GM12878 (cell line): ENCODE measurements at regions not wholly inside any gene's neighbourhood (a gene's known extent, or its start where the extent isn't known, plus 50 kb on each side); places are given as distances from the start of the nearest gene placed in this dataset.

Experiments
- ATAC-seq: fragments of 200-7000 bp; cut with Tn5 transposase; 3 replicates; pipeline ENCODE4 v1.9.1; 2020; ENCODE audit warnings: mild to moderate bottlenecking, moderate library complexity
- BruUV-seq: library from RNA; stranded (reverse); fragments of 400-500 nt; replicated peaks from 2 replicates; lab custom pipeline; 2021; lab: Mats Ljungman, UMichigan
- CTCF ChIA-PET: fragments of 300-600 bp; sonication (Branson Sonifier 250); formaldehyde crosslinking; extraction: SDS; loops from one replicate; lab custom pipeline; 2021; ENCODE audit warnings: inconsistent platforms; lab: Yijun Ruan, JAX
- POLR2A ChIA-PET: fragments of 350-600 bp; formaldehyde crosslinking; extraction: SDS; loops from one replicate; lab custom pipeline; 2021; ENCODE audit warnings: inconsistent platforms; lab: Charles Lee
- RAD21 ChIA-PET: fragments of 300-600 bp; sonication (Branson Sonifier 250); formaldehyde crosslinking; loops from one replicate; lab custom pipeline; 2023; ENCODE audit warnings: antibody characterized with exemption; ENCODE audit not compliant: unreplicated experiment; lab: Charles Lee
- SMC1A ChIA-PET: fragments of 300-600 bp; sonication (Branson Sonifier 250); formaldehyde crosslinking; loops from one replicate; lab custom pipeline; 2023; ENCODE audit not compliant: unreplicated experiment, uncharacterized antibody; lab: Charles Lee
- DNase-seq: peaks from one replicate; pipeline ENCODE4 v3.0.0-alpha.2; 2011; ENCODE audit warnings: low read depth, low spot score
- FAIRE-seq: peaks from 3 replicates; lab custom pipeline; 2011; peaks lifted over from hg19 to GRCh38; lab: Jason Lieb, UNC
- H2AFZ ChIP-seq: 2 replicates; pipeline ENCODE4 v1.6.0; 2011; ENCODE audit warnings: low read depth, low read length, control low read depth; ENCODE audit not compliant: control insufficient read depth
- H3K27ac ChIP-seq: 2 replicates; pipeline ENCODE4 v1.5.1; 2011; ENCODE audit warnings: control low read depth; ENCODE audit not compliant: control insufficient read depth, insufficient read depth
- H3K27me3 ChIP-seq, 2 experiments: replicated peaks in 1 of 2; 2 replicates each; pipeline versions ENCODE4 v1.6.0 to v1.6.1; 2011; ENCODE audit warnings: low read length in 1 of 2; ENCODE audit not compliant: control insufficient read depth in 2 of 2, insufficient read depth in 2 of 2
- H3K36me3 ChIP-seq, 2 experiments: 2 replicates each; pipeline ENCODE4 v1.5.1; 2011; ENCODE audit warnings: low read length in 1 of 2; ENCODE audit not compliant: control insufficient read depth in 2 of 2, insufficient read depth in 2 of 2
- H3K4me1 ChIP-seq: 2 replicates; pipeline ENCODE4 v1.6.1; 2011; ENCODE audit warnings: mild to moderate bottlenecking, low read length, moderate library complexity, mixed read lengths; ENCODE audit not compliant: control insufficient read depth, insufficient read depth
- H3K4me2 ChIP-seq: 2 replicates; pipeline ENCODE4 v1.6.0; 2011; ENCODE audit warnings: control low read depth; ENCODE audit not compliant: control insufficient read depth, insufficient read depth
- H3K4me3 ChIP-seq: fragments of 200-600 bp; sonication (generic); 2 replicates; pipeline ENCODE4 v1.5.1; 2016
- H3K79me2 ChIP-seq: 2 replicates; pipeline ENCODE4 v1.6.0; 2011; ENCODE audit warnings: low read length; ENCODE audit not compliant: control insufficient read depth, insufficient read depth
- H3K9ac ChIP-seq: 2 replicates; pipeline ENCODE4 v1.8.0; 2011; ENCODE audit warnings: low read length, control low read depth, mixed read lengths; ENCODE audit not compliant: control insufficient read depth, insufficient read depth
- H3K9me3 ChIP-seq: replicated peaks from 3 replicates; pipeline ENCODE4 v1.5.1; 2011; ENCODE audit warnings: mild to moderate bottlenecking, low read length; ENCODE audit not compliant: control insufficient read depth, insufficient read depth
- H4K20me1 ChIP-seq: 2 replicates; pipeline ENCODE4 v1.6.0; 2011; ENCODE audit not compliant: control insufficient read depth, insufficient read depth
- BMI1 ChIP-seq: fragments of 450-650 bp; IDR thresholded peaks from 2 replicates; pipeline ENCODE4 v1.6.1; 2016; ENCODE audit warnings: mild to moderate bottlenecking, moderate library complexity, borderline replicate concordance
- CREM ChIP-seq: IDR thresholded peaks from 2 replicates; pipeline ENCODE4 v1.6.1; 2014; ENCODE audit warnings: antibody characterized with exemption, low read depth
- MYC ChIP-seq: IDR thresholded peaks from 2 replicates; pipeline ENCODE4 v1.6.1; 2011; ENCODE audit warnings: mild to moderate bottlenecking, low read length, moderate library complexity, inconsistent platforms; ENCODE audit not compliant: insufficient read depth, insufficient replicate concordance, insufficient read length, severe bottlenecking
- TBL1XR1 ChIP-seq: IDR thresholded peaks from 2 replicates; pipeline ENCODE4 v1.6.1; 2012; ENCODE audit warnings: low read depth, low read length, improper control_type of control experiment
- WGBS: methylation state at CpG from one replicate; pipeline ENCODE4 v1.1.6; 2016; ENCODE audit warnings: low lambda C conversion rate; ENCODE audit not compliant: insufficient replicate concordance, insufficient coverage; ENCODE audit errors: missing lambda C conversion rate; 5-methylcytosine and 5-hydroxymethylcytosine counted together
- in situ Hi-C: fragments of 300-500 bp; cut with MboI; formaldehyde crosslinking; loops from 9 replicates; pipeline ENCODE4 v1.14.3; 2018; ENCODE audit warnings: mixed read lengths
- intact Hi-C: fragments of 100-400 bp; cut with micrococcal nuclease; formaldehyde crosslinking; loops from one replicate; pipeline ENCODE4 v1.14.2; 2022; ENCODE audit not compliant: unreplicated experiment
- TF ChIP-seq, protein P1 (sequence below): fragments of 150-350 bp; IDR thresholded peaks from 2 replicates; pipeline ENCODE4 v1.6.1; 2016; ENCODE audit warnings: low read depth, low read length

GRCh38 chr11:101345891-101346290 is 216.3 kb upstream of the PGR start:
- no peak for ATAC-seq
- no peak for FAIRE-seq
- no peak overlapping the region for H3K27ac ChIP-seq
- ChIA-PET RAD21 (no interaction called here), SMC1A (no interaction called here), CTCF (no interaction called here), POLR2A (no interaction called here)
- intact Hi-C loops (no loop called here), in situ Hi-C loops (no loop called here)
- TF ChIP-seq BMI1 = no peak
- TF ChIP-seq CREM = no peak
- TF ChIP-seq, protein P1, sequence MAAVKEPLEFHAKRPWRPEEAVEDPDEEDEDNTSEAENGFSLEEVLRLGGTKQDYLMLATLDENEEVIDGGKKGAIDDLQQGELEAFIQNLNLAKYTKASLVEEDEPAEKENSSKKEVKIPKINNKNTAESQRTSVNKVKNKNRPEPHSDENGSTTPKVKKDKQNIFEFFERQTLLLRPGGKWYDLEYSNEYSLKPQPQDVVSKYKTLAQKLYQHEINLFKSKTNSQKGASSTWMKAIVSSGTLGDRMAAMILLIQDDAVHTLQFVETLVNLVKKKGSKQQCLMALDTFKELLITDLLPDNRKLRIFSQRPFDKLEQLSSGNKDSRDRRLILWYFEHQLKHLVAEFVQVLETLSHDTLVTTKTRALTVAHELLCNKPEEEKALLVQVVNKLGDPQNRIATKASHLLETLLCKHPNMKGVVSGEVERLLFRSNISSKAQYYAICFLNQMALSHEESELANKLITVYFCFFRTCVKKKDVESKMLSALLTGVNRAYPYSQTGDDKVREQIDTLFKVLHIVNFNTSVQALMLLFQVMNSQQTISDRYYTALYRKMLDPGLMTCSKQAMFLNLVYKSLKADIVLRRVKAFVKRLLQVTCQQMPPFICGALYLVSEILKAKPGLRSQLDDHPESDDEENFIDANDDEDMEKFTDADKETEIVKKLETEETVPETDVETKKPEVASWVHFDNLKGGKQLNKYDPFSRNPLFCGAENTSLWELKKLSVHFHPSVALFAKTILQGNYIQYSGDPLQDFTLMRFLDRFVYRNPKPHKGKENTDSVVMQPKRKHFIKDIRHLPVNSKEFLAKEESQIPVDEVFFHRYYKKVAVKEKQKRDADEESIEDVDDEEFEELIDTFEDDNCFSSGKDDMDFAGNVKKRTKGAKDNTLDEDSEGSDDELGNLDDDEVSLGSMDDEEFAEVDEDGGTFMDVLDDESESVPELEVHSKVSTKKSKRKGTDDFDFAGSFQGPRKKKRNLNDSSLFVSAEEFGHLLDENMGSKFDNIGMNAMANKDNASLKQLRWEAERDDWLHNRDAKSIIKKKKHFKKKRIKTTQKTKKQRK = no peak
- no peak for TF ChIP-seq TBL1XR1
- TF ChIP-seq MYC = no peak
- H3K36me3 ChIP-seq = no peaks in the 10 kb centered on the region
- no peak overlapping the region for H3K4me2 ChIP-seq
- no peaks in the 10 kb centered on the region for H3K27me3 ChIP-seq
- no peaks in the 10 kb centered on the region for H3K4me1 ChIP-seq
- no peak overlapping the region for H3K9ac ChIP-seq
- no peak for DNase-seq
- no peak overlapping the region for H3K4me3 ChIP-seq
- BruUV-seq = no TSS peak
- H3K79me2 ChIP-seq = no peaks in the 10 kb centered on the region
- H3K9me3 ChIP-seq = no peaks in the 10 kb centered on the region
- 0% methylated on average over 3 of the region's 3 CpGs for WGBS
- no peaks in the 10 kb centered on the region for H4K20me1 ChIP-seq
- no peak overlapping the region for H2AFZ ChIP-seq
